BJ (cell line): ENCODE measurements at regions not wholly inside any gene's neighbourhood (a gene's known extent, or its start where the extent isn't known, plus 50 kb on each side); places are given as distances from the start of the nearest gene placed in this dataset.

Source experiments
- CTCF ChIA-PET: fragments of 350-600 bp; formaldehyde crosslinking; extraction: SDS; loops from one replicate; lab custom pipeline; 2021; ENCODE audit warnings: antibody characterized with exemption, inconsistent platforms; lab: Yijun Ruan, JAX
- POLR2A ChIA-PET: fragments of 300-600 bp; sonication (Branson Sonifier 250); formaldehyde crosslinking; extraction: SDS; loops from one replicate; lab custom pipeline; 2021; ENCODE audit warnings: antibody characterized with exemption; lab: Charles Lee
- DNase-seq: peaks from one replicate; pipeline ENCODE4 v3.0.0-alpha.2; 2011; ENCODE audit warnings: low read depth
- H3K27me3 ChIP-seq: 2 replicates; pipeline ENCODE4 v1.6.0; 2011; ENCODE audit warnings: low read length; ENCODE audit not compliant: control insufficient read depth, insufficient read depth
- H3K36me3 ChIP-seq: 2 replicates; pipeline ENCODE4 v1.5.1; 2011; ENCODE audit warnings: low read length; ENCODE audit not compliant: control insufficient read depth, insufficient read depth
- H3K4me3 ChIP-seq: 2 replicates; pipeline ENCODE4 v1.5.1; 2011; ENCODE audit warnings: low read depth, mild to moderate bottlenecking, control low read depth, low read length
- CTCF ChIP-seq: IDR thresholded peaks from 2 replicates; pipeline ENCODE4 v1.5.1; 2011; ENCODE audit warnings: low read depth, mild to moderate bottlenecking, control low read depth, inconsistent platforms, low read length, moderate library complexity; ENCODE audit not compliant: insufficient read depth

DNA sequence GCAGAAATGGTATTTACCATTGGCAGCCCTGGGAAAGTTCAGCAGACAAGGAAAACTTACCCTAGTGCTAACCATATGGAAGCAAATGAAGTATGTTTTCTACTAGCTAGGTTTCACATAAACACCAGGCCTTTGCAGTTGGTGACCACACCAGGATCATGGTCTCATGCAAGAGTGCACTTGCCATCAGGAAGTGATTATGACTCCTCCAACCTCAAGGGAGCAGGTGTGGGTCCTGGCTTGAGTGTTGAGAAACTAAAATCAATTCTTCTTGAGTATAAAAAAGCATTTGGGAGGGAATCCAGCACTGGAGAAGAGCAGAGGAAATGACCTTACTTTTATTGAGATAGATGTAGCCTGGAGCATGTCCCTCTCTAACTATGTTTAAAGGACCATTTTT is 56.8 kb upstream of the SPAG16 start:
- no peaks in the 10 kb centered on the region for H3K27me3 ChIP-seq
- H3K36me3 ChIP-seq: no peaks in the 10 kb centered on the region
- H3K4me3 ChIP-seq: no peak overlapping the region
- ChIA-PET CTCF (no interaction called here), POLR2A (no interaction called here)
- no peak for DNase-seq
- TF ChIP-seq CTCF: no peak

GRCh38 chr2:213228638-213229037 is 55.6 kb upstream of the SPAG16 start:
- DNase-seq: no peak
- H3K27me3 ChIP-seq: no peaks in the 10 kb centered on the region
- ChIA-PET POLR2A (no interaction called here), CTCF (no interaction called here)
- TF ChIP-seq CTCF: no peak
- H3K4me3 ChIP-seq: no peak overlapping the region
- no peaks in the 10 kb centered on the region for H3K36me3 ChIP-seq

- H3K4me3 ChIP-seq: no peak overlapping the region
- no peak for DNase-seq
- POLR2A ChIA-PET: no interaction called here
- no peaks in the 10 kb centered on the region for H3K36me3 ChIP-seq
- no peak for TF ChIP-seq CTCF
- no peaks in the 10 kb centered on the region for H3K27me3 ChIP-seq
- CTCF ChIA-PET: no interaction called here
These were observed 54.5 kb upstream of the SPAG16 start for GRCh38 chr2:213229814-213230213.

DNA sequence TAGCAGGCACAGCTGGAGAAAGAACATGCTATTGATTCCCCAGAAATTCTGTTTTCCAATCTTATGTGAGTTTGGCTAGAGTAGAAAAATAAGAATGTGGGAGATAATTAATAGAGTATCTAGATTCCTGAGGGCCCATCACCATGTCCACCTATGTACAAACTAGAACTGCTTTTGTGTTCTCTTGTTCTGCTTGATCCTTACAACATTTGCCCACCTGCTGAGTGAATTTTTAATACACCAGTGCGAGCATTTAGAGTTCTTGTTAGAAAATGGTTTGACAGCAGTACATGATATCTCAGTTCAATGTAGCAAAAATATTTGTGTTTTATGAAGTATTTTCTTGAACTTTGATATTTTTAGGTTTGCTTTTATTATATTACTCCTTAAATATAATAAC is 52.3 kb upstream of the SPAG16 start:
- ChIA-PET CTCF (no interaction called here), POLR2A (no interaction called here)
- Histone ChIP-seq H3K4me3 (no peak overlapping the region), H3K36me3 (no peaks in the 10 kb centered on the region), H3K27me3 (no peaks in the 10 kb centered on the region)
- no peak for DNase-seq
- no peak for TF ChIP-seq CTCF

DNA sequence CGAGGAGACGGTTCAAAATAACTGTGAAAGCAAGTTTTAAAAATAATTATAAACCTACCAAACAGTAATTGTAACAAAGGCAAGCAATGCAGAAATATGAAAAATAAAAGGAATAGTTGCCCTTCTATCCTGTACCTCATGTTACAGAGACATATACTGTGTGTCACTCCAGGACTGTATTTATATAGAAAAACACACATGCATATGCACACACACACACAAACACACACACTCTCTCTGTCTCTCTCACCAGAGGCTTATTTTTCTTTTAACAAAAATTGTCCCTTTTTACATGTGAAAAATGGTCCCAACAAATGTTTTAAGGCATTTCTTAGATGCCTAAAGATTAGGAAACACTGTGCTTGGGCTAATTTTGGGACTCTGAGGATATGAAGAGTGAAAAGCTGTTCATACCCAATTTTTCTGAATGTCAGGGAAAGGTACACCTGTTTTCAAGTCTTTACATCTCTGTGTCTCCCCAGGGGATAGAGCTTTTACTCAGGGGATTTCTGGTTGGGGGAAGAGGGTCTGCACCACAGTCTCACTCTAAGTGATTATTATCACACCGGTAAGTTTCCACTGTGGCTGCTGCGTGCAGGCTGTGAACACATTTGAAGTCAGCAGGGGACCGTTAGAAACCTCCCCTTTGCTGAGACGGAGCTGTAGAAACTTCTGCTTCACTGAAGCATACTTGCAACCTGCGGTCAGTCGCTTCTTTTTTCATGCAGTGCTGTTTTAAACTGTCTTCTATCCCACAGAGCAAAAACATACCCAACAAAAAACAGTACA is 51.4 kb upstream of the SPAG16 start:
- H3K27me3 ChIP-seq: no peaks in the 10 kb centered on the region
- POLR2A ChIA-PET: no interaction called here
- CTCF ChIA-PET: no interaction called here
- no peak for TF ChIP-seq CTCF
- H3K36me3 ChIP-seq: no peaks in the 10 kb centered on the region
- no peak for DNase-seq
- no peak overlapping the region for H3K4me3 ChIP-seq
